Daoy (cell line): ENCODE measurements at regions not wholly inside any gene's neighbourhood (a gene's known extent, or its start where the extent isn't known, plus 50 kb on each side); places are given as distances from the start of the nearest gene placed in this dataset.

ENCODE experiments used
- DNase-seq: peaks from one replicate; pipeline ENCODE4 v3.0.0-alpha.2; 2015; ENCODE audit warnings: low read depth

DNA sequence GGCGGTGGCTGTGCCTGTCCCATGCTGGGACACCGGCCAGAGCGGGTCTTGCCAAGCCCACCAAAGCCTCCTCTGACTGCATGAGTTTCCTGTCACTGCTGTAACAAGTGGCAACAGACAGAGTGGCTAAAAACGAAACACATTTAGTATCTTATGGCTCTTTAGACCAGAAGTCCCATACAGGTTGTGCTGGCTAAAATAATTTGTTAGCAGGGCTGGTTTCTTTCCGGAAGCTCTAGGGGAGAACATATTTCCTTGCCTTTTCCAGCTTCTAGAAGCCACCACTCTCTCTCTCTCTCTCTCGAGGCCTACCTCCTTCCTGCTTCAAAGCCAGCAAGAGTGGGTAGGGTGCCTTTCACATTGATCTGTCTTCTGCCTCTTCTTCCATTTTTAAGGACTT, 171.6 kb upstream of the PLPP4 start:
- DNase-seq, result no peak

GRCh38 chr10:120286280-120286679, 170.7 kb upstream of the PLPP4 start:
- DNase-seq, result no peak

- no peak for DNase-seq
Measured at GRCh38 chr10:120300513-120300912, 156.5 kb upstream of the PLPP4 start.

DNA sequence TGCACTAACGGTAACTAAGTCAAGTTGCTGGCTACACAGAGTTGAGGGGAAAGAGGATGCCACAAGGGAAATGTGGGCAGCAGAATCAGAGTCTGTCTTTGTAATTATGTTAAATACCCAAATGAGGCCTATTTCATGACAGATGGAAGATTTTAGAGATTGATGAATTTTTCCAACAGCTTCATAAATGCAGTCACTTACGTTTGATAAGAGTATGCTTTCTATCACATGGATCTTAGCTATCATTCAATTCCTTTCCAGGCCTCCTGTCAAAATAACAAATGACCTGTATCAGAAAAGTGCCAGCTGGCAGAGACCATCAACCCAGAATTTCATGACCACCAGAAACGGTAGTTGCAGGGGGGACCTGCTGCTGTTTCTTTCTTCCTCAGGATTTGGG, 148.4 kb upstream of the PLPP4 start:
- no peak for DNase-seq

DNA sequence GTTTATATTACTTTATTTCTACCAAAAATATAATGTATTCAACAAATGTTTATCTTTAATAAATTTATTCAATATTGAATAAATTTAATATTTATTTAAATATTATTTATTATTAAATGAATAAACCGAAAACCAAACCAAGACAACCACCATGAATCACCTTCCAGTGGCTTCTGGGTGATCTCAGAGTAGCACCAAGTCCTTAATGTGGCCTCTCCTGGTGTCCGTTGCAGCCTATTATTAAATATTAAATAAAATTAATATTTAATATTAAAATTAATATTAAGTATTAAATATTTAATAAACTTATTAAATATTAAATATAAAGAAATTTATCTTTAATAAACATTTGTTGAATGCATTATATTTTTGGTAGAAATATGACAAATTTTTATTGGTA, 143.3 kb upstream of the PLPP4 start:
- no peak for DNase-seq

DNA sequence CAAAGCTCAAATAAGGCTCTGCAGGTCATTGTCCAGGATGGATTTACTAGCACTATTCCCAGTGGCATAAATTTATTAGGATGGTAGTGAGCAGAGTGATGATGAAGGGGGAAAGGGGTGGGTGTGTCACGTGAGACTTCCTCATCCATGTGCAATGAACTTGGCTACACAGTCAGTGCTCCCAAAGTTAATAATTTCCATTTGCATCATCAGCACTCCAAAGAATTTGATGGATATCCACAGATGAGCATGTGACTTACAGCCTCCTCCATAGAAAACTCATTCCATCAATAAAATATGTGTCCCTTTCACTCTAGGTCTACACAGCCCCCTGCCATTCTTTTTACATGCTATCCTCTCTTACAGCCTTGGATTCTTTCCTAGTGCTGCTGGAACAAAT, 142.6 kb upstream of the PLPP4 start:
- no peak for DNase-seq

DNA sequence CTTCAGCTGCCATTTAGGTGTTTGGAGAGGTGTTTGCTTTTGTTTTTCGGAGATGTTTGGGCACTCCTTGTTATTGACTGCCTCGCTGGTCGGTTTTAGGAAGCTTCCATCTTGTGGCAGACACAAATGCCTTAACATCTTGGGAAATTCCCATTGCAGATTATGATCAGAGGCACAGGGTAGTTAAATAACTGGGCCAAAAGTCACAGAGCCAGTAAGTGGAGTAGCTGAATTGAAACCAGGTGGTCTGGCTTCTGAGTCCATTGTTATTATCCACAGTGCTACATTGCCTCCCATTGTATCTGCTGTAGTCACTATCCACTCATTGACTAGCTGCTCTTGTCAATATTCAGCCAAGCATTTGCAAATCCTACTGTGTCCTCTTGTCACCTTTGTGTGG, 138.2 kb upstream of the PLPP4 start:
- peak; percentile 7 for DNase-seq

GRCh38 chr10:120327675-120328074, 129.4 kb upstream of the PLPP4 start:
- DNase-seq, result no peak

- DNase-seq, result no peak
Measured at GRCh38 chr10:120328647-120329046, 128.4 kb upstream of the PLPP4 start.

GRCh38 chr10:120335553-120335952, 121.5 kb upstream of the PLPP4 start:
- no peak for DNase-seq

DNA sequence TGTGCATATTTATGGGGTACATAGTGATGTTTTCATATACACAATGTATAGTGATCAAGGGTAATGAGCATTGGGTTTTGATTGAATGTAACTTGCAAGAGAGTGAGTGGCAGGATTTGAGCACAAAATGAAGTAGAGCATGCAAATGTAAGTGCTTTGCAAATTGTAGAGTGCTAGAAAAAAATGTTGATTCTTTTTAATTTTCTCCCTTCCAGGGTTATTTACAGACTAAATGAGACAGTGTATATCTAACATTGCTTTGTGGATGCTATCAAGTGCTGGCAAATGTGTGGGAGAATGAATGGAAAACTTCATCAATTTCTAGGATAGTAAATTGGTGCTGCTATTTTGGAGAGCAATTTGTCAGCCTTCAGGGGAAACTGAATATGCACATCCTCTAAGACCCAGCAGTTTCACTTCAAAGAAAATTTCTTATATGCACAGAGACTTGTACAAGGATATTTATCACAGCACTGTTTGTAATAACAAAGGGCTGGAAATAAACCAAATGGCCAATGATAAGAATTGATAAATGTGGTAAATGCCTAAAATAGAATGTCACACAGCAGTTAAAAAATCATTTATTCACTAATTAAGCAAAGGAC, 120.6 kb upstream of the PLPP4 start:
- no peak for DNase-seq

GRCh38 chr10:120336911-120337540, 120.0 kb upstream of the PLPP4 start:
- DNase-seq, result peak; percentile 14

DNA sequence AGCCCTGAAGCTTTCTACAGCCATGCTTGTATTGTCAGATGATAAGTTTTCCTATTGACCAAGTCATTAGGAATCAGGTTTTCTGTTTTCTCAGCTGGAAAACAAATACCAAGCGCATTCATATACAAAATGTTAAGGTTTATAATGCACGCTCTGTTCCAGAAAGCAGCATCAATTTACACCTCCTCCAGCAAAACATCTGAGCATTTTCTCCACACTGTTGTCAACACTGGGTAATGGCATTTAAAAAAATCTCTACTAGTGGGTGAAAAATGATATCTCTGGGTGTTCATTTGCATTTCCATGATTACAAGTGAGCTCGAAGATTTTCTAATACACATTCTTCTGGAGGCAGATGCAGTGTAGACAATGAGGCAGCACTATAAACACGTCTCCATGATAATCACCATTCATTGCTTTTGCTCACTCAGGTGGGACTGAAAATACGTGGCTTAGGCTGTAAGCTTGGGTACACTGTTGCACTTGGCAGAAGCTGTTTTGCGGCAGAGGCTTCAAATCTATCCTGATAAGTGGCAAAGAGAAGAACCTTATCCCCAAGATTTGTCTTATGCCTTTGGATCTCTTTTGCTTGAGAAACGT, 114.8 kb upstream of the PLPP4 start:
- no peak for DNase-seq

DNA sequence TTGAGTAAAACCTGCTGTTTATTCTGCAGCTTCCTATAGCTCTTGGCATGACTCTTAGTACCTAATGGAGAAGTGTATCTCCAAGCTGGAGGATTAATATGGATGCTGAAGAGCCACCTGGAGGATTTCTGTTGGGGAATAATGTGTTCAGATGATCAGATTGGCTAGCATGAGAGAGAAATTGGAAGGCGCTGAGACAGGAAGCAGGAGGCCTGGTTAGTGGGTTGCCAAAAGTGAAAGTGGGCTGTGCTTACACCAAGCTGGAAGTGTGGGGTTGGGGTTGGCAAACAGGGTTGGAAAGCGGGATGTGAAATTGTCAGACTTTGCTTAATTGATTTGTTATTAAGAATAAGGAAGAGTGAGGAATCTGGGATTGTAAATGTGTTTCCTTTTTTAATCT, 111.8 kb upstream of the PLPP4 start:
- no peak for DNase-seq

DNA sequence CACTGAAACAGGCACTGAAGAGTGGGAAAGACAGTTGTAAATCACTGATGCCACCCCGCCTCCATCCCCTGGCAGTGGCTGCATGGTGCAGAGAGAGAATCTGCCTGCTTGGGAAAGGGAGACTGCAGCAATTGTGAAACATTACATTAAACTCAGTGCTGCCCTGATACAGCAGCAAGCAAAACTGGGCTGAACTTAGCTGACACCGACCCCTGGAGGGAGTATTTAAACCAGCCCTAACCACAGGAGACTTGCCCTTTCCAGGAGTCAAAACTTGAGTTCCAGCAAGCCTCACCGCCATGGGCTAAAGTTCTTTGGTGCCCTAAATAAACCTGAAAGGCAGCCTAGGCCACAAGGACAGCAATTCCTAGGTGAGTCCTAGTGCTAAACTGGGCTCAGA, 109.4 kb upstream of the PLPP4 start:
- DNase-seq, result no peak

DNA sequence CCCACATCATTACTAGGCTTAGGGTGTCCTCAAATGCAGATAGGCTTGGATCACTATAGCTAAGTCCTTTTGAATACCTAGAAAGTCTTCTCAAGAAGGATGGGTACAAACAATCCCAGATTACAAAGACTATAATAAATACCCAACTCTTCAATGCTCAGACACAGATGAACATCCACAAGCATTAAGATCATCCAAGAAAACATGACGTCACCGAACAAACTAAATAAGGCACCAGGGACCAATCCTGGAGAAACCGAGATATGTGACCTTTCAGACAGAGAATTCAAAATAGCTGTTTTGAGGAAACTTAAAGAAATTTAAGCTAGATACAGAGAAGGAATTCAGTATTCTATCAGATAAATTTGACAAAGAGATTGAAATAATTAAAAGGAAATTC, 108.0 kb upstream of the PLPP4 start:
- DNase-seq, result no peak

- no peak for DNase-seq
Measured at GRCh38 chr10:120355425-120355824, 101.6 kb upstream of the PLPP4 start.

- DNase-seq, result no peak
Measured at GRCh38 chr10:120360571-120360970, 96.5 kb upstream of the PLPP4 start.

GRCh38 chr10:120365872-120366271, 91.2 kb upstream of the PLPP4 start:
- DNase-seq, result peak; percentile 19

DNA sequence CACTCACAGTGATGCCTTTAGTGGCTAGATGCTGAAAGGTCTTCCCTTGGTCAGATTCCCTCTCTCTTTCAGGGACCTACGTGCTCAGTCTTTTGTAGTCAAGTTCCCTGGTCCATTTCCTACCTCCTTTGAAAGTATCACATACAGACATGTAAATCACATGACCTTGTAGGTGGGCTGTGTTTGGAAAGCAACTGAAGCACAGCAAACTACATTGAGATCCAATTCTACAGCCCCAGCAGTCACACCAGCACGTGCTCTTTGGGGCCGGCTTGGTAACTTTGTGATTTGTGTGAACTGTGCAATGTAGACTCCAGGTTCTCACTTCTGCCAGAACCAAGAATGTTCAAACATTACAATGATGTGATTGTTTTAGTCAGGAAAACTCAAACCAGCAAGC, 89.7 kb upstream of the PLPP4 start:
- no peak for DNase-seq

- DNase-seq, result no peak
Measured at GRCh38 chr10:120368338-120368737, 88.7 kb upstream of the PLPP4 start.

- DNase-seq, result no peak
Measured at GRCh38 chr10:120368927-120369326, 88.1 kb upstream of the PLPP4 start.

DNA sequence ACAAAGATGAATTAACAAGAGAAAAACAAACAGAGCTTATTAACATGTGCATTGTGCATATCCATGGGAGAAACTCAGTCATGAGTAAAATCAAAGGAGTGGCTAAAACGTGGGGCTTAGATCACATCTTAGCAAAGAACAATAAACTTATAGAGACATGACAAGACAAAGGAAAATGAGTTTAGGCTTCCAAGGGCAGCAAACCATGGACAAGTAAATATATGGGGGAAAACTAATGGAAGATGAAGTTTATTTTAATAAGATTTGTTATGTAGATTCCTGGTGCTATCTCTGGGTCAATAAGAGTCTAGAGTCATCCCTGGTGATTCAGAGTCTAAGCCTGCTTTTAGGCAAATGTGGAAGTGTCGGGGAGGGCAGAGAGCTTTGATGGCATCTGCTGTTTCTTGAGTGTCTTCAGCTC, 87.2 kb upstream of the PLPP4 start:
- peak; percentile 37 for DNase-seq

DNA sequence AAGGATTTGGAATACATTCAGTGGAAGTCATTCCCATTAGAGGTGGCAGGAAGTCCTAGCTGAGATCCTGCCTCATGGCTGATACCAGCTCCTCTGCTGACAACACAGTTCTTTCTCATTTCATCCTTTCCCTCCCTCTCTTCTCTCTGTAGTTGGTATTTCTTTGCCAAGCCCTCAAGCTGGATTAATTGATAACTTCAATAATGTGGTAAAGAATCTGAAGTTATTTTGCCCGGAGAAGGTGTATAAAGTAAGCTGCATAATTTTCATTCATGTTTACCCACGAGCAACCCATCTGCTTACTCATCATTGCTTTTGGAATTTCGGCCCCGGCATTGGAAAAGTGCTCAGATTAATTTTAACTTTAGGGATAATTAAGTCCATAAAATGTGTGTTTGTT, 85.2 kb upstream of the PLPP4 start:
- no peak for DNase-seq
